Gastrocnemius medialis (tissue), 4 donors: ENCODE measurements at regions not wholly inside any gene's neighbourhood (a gene's known extent, or its start where the extent isn't known, plus 50 kb on each side); places are given as distances from the start of the nearest gene placed in this dataset.

Experiments used
- ATAC-seq, 2 donors: fragments of 150-250 bp; one replicate each; pipeline ENCODE4 v1.9.1; 2016
- DNase-seq, 2 donors: peaks; one replicate each; pipeline ENCODE4 v3.0.0-alpha.2; 2019
- H3K27ac ChIP-seq, 4 donors: fragments of 200-600 bp; sonication (generic); 1 replicate in 1 of 4; 2 replicates in 3 of 4; pipeline ENCODE4 v1.5.1; 2016 to 2018; ENCODE audit warnings: mild to moderate bottlenecking in 2 of 4, moderate library complexity in 1 of 4
- H3K27me3 ChIP-seq, 3 donors: fragments of 200-600 bp; sonication (generic) in 2 of 3; 1 replicate in 1 of 3; 2 replicates in 2 of 3; pipeline versions ENCODE4 v1.5.1 to v1.6.0; 2016 to 2019; ENCODE audit warnings: mild to moderate bottlenecking in 1 of 3, moderate library complexity in 1 of 3
- H3K36me3 ChIP-seq, 2 donors: fragments of 200-600 bp; sonication (generic) in 1 of 2; one replicate each; pipeline ENCODE4 v1.5.1; 2017 to 2018
- H3K4me1 ChIP-seq, 2 donors: fragments of 200-600 bp; sonication (generic) in 1 of 2; one replicate each; pipeline ENCODE4 v1.5.1; 2016 to 2017; ENCODE audit warnings: mild to moderate bottlenecking in 2 of 2
- H3K4me3 ChIP-seq, 4 donors: fragments of 200-600 bp; sonication (generic) in 3 of 4; 1 replicate in 1 of 4; 2 replicates in 3 of 4; pipeline ENCODE4 v1.5.1; 2016 to 2019; ENCODE audit warnings: mild to moderate bottlenecking in 2 of 4
- H3K9me3 ChIP-seq, 3 donors: fragments of 200-600 bp; sonication (generic) in 2 of 3; 1 replicate in 1 of 3; 2 replicates in 2 of 3; pipeline ENCODE4 v1.5.1; 2016 to 2019
- CTCF ChIP-seq, 5 experiments: fragments of 450-650 bp in 3 of 5; fragments of 200-600 bp in 2 of 5; sonication (generic) in 2 of 5; IDR thresholded peaks in 4 of 5; conservative IDR thresholded peaks in 1 of 5; 1 replicate in 4 of 5; 2 replicates in 1 of 5; pipeline ENCODE4 v1.5.1; 2016 to 2019; ENCODE audit warnings: antibody characterized with exemption in 5 of 5, mild to moderate bottlenecking in 3 of 5, moderate library complexity in 3 of 5
- POLR2A ChIP-seq, 2 donors: fragments of 450-650 bp; IDR thresholded peaks; one replicate each; pipeline ENCODE4 v1.6.1; 2017; ENCODE audit warnings: antibody characterized with exemption in 2 of 2, mild to moderate bottlenecking in 2 of 2, moderate library complexity in 2 of 2
- in situ Hi-C, 4 donors: fragments of 200-750 bp; cut with MboI; loops; one replicate each; pipeline versions ENCODE4 v1.15.0 to v1.8.0; 2017; ENCODE audit warnings: low sequenced_read_pairs in 4 of 4
- intact Hi-C: fragments of 100-400 bp; cut with DNase I; formaldehyde crosslinking; loops from one replicate; pipeline ENCODE4 v1.15.1; 2023; ENCODE audit warnings: low total_unique reads

- H3K4me3 ChIP-seq = no peak overlapping the region
- no peaks in the 10 kb centered on the region for H3K27me3 ChIP-seq
- intact Hi-C loops (no loop called here), in situ Hi-C loops (no loop called here)
- DNase-seq = no peak
- no peak overlapping the region for H3K27ac ChIP-seq
- H3K4me1 ChIP-seq = no peaks in the 10 kb centered on the region
- H3K36me3 ChIP-seq = no peaks in the 10 kb centered on the region
- no peaks in the 10 kb centered on the region for H3K9me3 ChIP-seq
- TF ChIP-seq CTCF (IDR thresholded peaks at IDR 0.05 in 4 of 5, conservative IDR thresholded peaks at IDR 0.05 in 1 of 5) = no peak
- no peak for TF ChIP-seq POLR2A (IDR thresholded peaks at IDR 0.05)
- no peak for ATAC-seq
Observed at GRCh38 chr2:83323038-83323437, 1136.0 kb downstream of the SUCLG1 start.

GRCh38 chr2:83320053-83320452, 1139.0 kb downstream of the SUCLG1 start:
- ATAC-seq = no peak
- no peak overlapping the region for H3K27ac ChIP-seq
- TF ChIP-seq CTCF (IDR thresholded peaks at IDR 0.05 in 4 of 5, conservative IDR thresholded peaks at IDR 0.05 in 1 of 5) = no peak
- TF ChIP-seq POLR2A (IDR thresholded peaks at IDR 0.05) = no peak
- no peak for DNase-seq
- H3K4me3 ChIP-seq = no peak overlapping the region
- intact Hi-C loops = no loop called here
- no peaks in the 10 kb centered on the region for H3K9me3 ChIP-seq
- in situ Hi-C loops = no loop called here
- H3K36me3 ChIP-seq = no peaks in the 10 kb centered on the region
- no peaks in the 10 kb centered on the region for H3K27me3 ChIP-seq
- no peaks in the 10 kb centered on the region for H3K4me1 ChIP-seq

- no peak for ATAC-seq
- Histone ChIP-seq H3K4me1 (no peaks in the 10 kb centered on the region), H3K4me3 (no peak overlapping the region), H3K36me3 (no peaks in the 10 kb centered on the region), H3K9me3 (no peaks in the 10 kb centered on the region), H3K27me3 (no peaks in the 10 kb centered on the region), H3K27ac (no peak overlapping the region)
- in situ Hi-C loops (no loop called here), intact Hi-C loops (no loop called here)
- no peak for TF ChIP-seq POLR2A (IDR thresholded peaks at IDR 0.05)
- TF ChIP-seq CTCF (IDR thresholded peaks at IDR 0.05 in 4 of 5, conservative IDR thresholded peaks at IDR 0.05 in 1 of 5) = no peak
- DNase-seq = no peak
Observed at GRCh38 chr2:83305758-83306378, 1153.2 kb downstream of the SUCLG1 start.

GRCh38 chr2:83291083-83291482, 1168.0 kb downstream of the SUCLG1 start:
- intact Hi-C loops = no loop called here
- H3K4me1 ChIP-seq = no peaks in the 10 kb centered on the region
- no peaks in the 10 kb centered on the region for H3K9me3 ChIP-seq
- no peak for TF ChIP-seq POLR2A (IDR thresholded peaks at IDR 0.05)
- no peak for TF ChIP-seq CTCF (IDR thresholded peaks at IDR 0.05 in 4 of 5, conservative IDR thresholded peaks at IDR 0.05 in 1 of 5)
- in situ Hi-C loops = no loop called here
- no peaks in the 10 kb centered on the region for H3K27me3 ChIP-seq
- no peak for DNase-seq
- ATAC-seq = no peak
- H3K27ac ChIP-seq = no peak overlapping the region
- no peaks in the 10 kb centered on the region for H3K36me3 ChIP-seq
- no peak overlapping the region for H3K4me3 ChIP-seq

GRCh38 chr2:83282841-83283240, 1176.2 kb downstream of the SUCLG1 start:
- in situ Hi-C loops = no loop called here
- H3K9me3 ChIP-seq = no peaks in the 10 kb centered on the region
- H3K4me1 ChIP-seq = no peaks in the 10 kb centered on the region
- H3K27ac ChIP-seq = no peak overlapping the region
- no peaks in the 10 kb centered on the region for H3K27me3 ChIP-seq
- intact Hi-C loops = no loop called here
- H3K4me3 ChIP-seq = no peak overlapping the region
- TF ChIP-seq POLR2A (IDR thresholded peaks at IDR 0.05) (no peak), CTCF (IDR thresholded peaks at IDR 0.05 in 4 of 5, conservative IDR thresholded peaks at IDR 0.05 in 1 of 5) (no peak)
- DNase-seq (no peak), ATAC-seq (no peak)
- H3K36me3 ChIP-seq = no peaks in the 10 kb centered on the region
